ENCODE measurements at regions not wholly inside any gene's neighbourhood (a gene's known extent, or its start where the extent isn't known, plus 50 kb on each side); places are given as distances from the start of the nearest gene placed in this dataset.

DNA sequence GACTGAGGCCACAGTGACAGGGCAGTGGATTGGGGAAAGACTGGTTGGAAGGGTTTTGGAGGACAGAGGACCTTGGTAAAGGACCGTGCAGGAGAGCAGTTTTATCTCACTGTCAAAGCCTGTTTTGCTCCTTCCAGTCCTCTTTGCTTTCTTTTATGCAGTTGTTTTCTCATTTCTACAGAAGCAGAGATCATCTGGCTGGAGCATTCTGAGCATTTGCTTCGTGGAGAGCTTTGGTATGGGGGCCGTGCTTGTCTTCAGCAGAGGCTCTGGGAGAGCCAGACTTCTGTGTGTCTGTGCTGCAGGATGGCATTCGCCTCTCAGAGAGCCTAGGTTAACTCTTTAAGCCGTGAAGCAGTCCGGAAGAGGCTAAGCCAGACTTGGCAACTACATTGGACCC is 171.8 kb upstream of the TUT7 start (continued):
- no peak for TF ChIP-seq ZNF207 (IDR thresholded peaks at IDR 0.05; ENCODE audit: borderline replicate concordance)
- TF ChIP-seq FOXA3 (CRISPR knock-in tag; IDR thresholded peaks at IDR 0.05) = no peak
- TF ChIP-seq SRSF9 (IDR thresholded peaks at IDR 0.05; ENCODE audit: borderline replicate concordance, insufficient read depth, low read depth, low read length, poor library complexity, severe bottlenecking) = no peak
- TF ChIP-seq TEAD3 (CRISPR knock-in tag; optimal IDR thresholded peaks at IDR 0.05; ENCODE audit: borderline replicate concordance) = no peak
- TF ChIP-seq ZBTB38 (CRISPR knock-in tag; IDR thresholded peaks at IDR 0.05) = no peak
- TF ChIP-seq ZNF790 (CRISPR knock-in tag; IDR thresholded peaks at IDR 0.05; ENCODE audit: borderline replicate concordance) = no peak
- TF ChIP-seq SKI (IDR thresholded peaks at IDR 0.05; ENCODE audit: partially characterized antibody) = no peak
- TF ChIP-seq ZNF878 (CRISPR knock-in tag; IDR thresholded peaks at IDR 0.05) = no peak

DNA sequence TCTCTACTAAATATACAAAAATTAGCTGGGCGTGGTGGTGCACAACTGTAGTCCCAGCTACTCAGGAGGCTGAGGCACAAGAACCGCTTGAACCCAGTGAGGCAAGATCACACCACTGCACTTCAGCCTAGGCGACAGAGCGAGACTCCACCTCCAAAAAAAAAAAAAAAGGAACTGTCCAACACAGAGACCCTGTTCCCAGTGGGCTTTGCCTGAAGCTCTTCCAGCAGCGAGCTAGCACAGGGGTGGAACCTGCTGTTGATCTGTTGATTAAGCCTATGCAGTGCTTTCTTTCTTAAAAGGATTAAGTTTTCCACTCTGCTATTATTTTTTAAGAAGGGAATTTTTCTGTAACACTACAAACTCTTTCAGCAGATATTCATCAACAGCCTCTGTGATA is 171.0 kb upstream of the TUT7 start:
- Histone ChIP-seq H3K27ac (ENCODE audit: extremely low read length, insufficient read depth, low read length) (no peak overlapping the region), H3K9ac (ENCODE audit: insufficient read depth, low read depth, low read length) (no peak overlapping the region), H4K20me1 (ENCODE audit: insufficient read depth, low read length) (no peaks in the 10 kb centered on the region), H3K4me3 (replicated peaks in 1 of 3; ENCODE audit: insufficient read depth in 1 of 3, low read depth in 2 of 3, low read length in 3 of 3) (no peak overlapping the region), H3K4me1 (ENCODE audit: insufficient read depth, low read length) (no peaks in the 10 kb centered on the region), H2AFZ (ENCODE audit: low read length) (no peak overlapping the region), H3K36me3 (replicated peaks in 1 of 2; ENCODE audit: control insufficient read depth in 1 of 2, insufficient read depth in 2 of 2, low read length in 2 of 2) (no peaks in the 10 kb centered on the region), H3K27me3 (ENCODE audit: control insufficient read depth in 1 of 2, insufficient read depth in 2 of 2, low read length in 2 of 2) (peaks cover 0 to 18% of the 10 kb centered on the region in 2 experiments; a peak in 3 of 5 replicates), H3K4me2 (ENCODE audit: low read depth, low read length) (no peak overlapping the region), H3K79me2 (ENCODE audit: insufficient read depth, low read length) (no peaks in the 10 kb centered on the region), H3K9me3 (ENCODE audit: low read length) (no peaks in the 10 kb centered on the region)
- intact Hi-C loops (cut with micrococcal nuclease; ENCODE audit: unreplicated experiment) (no loop called here), in situ Hi-C loops (cut with HindIII; ENCODE audit: extremely low pct_ligation_motif_present, low pct_unique_long_range_greater_than_20kb) (no loop called here)
- TF ChIP-seq ARID3A (IDR thresholded peaks at IDR 0.05; ENCODE audit: low read depth, low read length) (no peak), POLR2G (IDR thresholded peaks at IDR 0.05; ENCODE audit: low read depth, low read length) (no peak), HNRNPL (IDR thresholded peaks at IDR 0.05; ENCODE audit: low read depth, low read length) (no peak), ZNF329 (CRISPR knock-in tag; IDR thresholded peaks at IDR 0.05; ENCODE audit: low read depth) (no peak), SIX4 (CRISPR knock-in tag; IDR thresholded peaks at IDR 0.05) (no peak), TBX3 (IDR thresholded peaks at IDR 0.05; ENCODE audit: borderline replicate concordance) (no peak)
- TF ChIP-seq, protein P1, sequence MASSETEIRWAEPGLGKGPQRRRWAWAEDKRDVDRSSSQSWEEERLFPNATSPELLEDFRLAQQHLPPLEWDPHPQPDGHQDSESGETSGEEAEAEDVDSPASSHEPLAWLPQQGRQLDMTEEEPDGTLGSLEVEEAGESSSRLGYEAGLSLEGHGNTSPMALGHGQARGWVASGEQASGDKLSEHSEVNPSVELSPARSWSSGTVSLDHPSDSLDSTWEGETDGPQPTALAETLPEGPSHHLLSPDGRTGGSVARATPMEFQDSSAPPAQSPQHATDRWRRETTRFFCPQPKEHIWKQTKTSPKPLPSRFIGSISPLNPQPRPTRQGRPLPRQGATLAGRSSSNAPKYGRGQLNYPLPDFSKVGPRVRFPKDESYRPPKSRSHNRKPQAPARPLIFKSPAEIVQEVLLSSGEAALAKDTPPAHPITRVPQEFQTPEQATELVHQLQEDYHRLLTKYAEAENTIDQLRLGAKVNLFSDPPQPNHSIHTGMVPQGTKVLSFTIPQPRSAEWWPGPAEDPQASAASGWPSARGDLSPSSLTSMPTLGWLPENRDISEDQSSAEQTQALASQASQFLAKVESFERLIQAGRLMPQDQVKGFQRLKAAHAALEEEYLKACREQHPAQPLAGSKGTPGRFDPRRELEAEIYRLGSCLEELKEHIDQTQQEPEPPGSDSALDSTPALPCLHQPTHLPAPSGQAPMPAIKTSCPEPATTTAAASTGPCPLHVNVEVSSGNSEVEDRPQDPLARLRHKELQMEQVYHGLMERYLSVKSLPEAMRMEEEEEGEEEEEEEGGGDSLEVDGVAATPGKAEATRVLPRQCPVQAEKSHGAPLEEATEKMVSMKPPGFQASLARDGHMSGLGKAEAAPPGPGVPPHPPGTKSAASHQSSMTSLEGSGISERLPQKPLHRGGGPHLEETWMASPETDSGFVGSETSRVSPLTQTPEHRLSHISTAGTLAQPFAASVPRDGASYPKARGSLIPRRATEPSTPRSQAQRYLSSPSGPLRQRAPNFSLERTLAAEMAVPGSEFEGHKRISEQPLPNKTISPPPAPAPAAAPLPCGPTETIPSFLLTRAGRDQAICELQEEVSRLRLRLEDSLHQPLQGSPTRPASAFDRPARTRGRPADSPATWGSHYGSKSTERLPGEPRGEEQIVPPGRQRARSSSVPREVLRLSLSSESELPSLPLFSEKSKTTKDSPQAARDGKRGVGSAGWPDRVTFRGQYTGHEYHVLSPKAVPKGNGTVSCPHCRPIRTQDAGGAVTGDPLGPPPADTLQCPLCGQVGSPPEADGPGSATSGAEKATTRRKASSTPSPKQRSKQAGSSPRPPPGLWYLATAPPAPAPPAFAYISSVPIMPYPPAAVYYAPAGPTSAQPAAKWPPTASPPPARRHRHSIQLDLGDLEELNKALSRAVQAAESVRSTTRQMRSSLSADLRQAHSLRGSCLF (CRISPR knock-in tag; IDR thresholded peaks at IDR 0.05; ENCODE audit: borderline replicate concordance) = no peak
- DNase-seq (ENCODE audit: low spot score) (no peak), FAIRE-seq (no peak), ATAC-seq (no peak)
- POLR2A ChIA-PET = no interaction called here
- CTCF ChIA-PET (ENCODE audit: low intra/inter-chr PET ratio, low total read pairs) = no interaction called here
- BruUV-seq (replicated peaks) = no TSS peak
- WGBS (ENCODE audit: low lambda C conversion rate) = 7% methylated on average over 5 of the region's 5 CpGs

Measured in HepG2 (cell line).